Spinal cord (tissue), 9 donors: ENCODE measurements at regions not wholly inside any gene's neighbourhood (a gene's known extent, or its start where the extent isn't known, plus 50 kb on each side); places are given as distances from the start of the nearest gene placed in this dataset.

Experiments used
- DNase-seq, 6 donors: peaks; one replicate each; pipeline versions ENCODE4 v3.0.0 to v3.0.0-alpha.2; 2013 to 2015; ENCODE audit warnings: low spot score in 6 of 6, low read depth in 4 of 6
- H3K27ac ChIP-seq: one replicate; pipeline ENCODE4 v1.5.1; 2013; ENCODE audit warnings: low read depth, low read length, control low read depth
- H3K27me3 ChIP-seq: one replicate; pipeline ENCODE4 v1.6.1; 2013; ENCODE audit warnings: low read length; ENCODE audit not compliant: control insufficient read depth, insufficient read depth
- H3K36me3 ChIP-seq: one replicate; pipeline ENCODE4 v1.6.1; 2013; ENCODE audit warnings: low read length; ENCODE audit not compliant: control insufficient read depth, insufficient read depth
- H3K4me1 ChIP-seq: one replicate; pipeline ENCODE4 v1.6.1; 2013; ENCODE audit warnings: low read length; ENCODE audit not compliant: control insufficient read depth, insufficient read depth
- H3K4me3 ChIP-seq: one replicate; pipeline ENCODE4 v1.5.1; 2013; ENCODE audit warnings: low read depth, low read length, control low read depth
- H3K9me3 ChIP-seq: one replicate; pipeline ENCODE4 v1.6.1; 2013; ENCODE audit warnings: low read length; ENCODE audit not compliant: control insufficient read depth, insufficient read depth
- WGBS: methylation state at CpG from one replicate; pipeline ENCODE4 v1.1.5; 2013; ENCODE audit warnings: missing lambda C conversion rate; ENCODE audit not compliant: insufficient coverage; 5-methylcytosine and 5-hydroxymethylcytosine counted together
- donor health status: healthy.

- no CpG with 5 or more reads among the region's 2 CpGs for WGBS
- Histone ChIP-seq H3K27me3 (no peaks in the 10 kb centered on the region), H3K36me3 (no peaks in the 10 kb centered on the region), H3K27ac (no peak overlapping the region), H3K9me3 (no peaks in the 10 kb centered on the region), H3K4me3 (no peak overlapping the region), H3K4me1 (no peaks in the 10 kb centered on the region)
- no peak for DNase-seq
These were observed 702.2 kb downstream of the MECOM start for GRCh38 chr3:168961271-168961670.

GRCh38 chr3:168959731-168960130, 703.8 kb downstream of the MECOM start:
- H3K27me3 ChIP-seq: no peaks in the 10 kb centered on the region
- H3K9me3 ChIP-seq: no peaks in the 10 kb centered on the region
- WGBS: no CpG with 5 or more reads among the region's 3 CpGs

GRCh38 chr3:168958466-168958865, 705.0 kb downstream of the MECOM start:
- H3K4me1 ChIP-seq: no peaks in the 10 kb centered on the region
- no peaks in the 10 kb centered on the region for H3K9me3 ChIP-seq
- no peak for DNase-seq
- H3K27ac ChIP-seq: no peak overlapping the region
- H3K4me3 ChIP-seq: no peak overlapping the region
- WGBS: no CpG with 5 or more reads among the region's 3 CpGs
- H3K36me3 ChIP-seq: no peaks in the 10 kb centered on the region
- no peaks in the 10 kb centered on the region for H3K27me3 ChIP-seq

More at GRCh38 chr3:168959731-168960130, 703.8 kb downstream of the MECOM start:
- H3K4me3 ChIP-seq: no peak overlapping the region
- no peaks in the 10 kb centered on the region for H3K4me1 ChIP-seq
- no peaks in the 10 kb centered on the region for H3K36me3 ChIP-seq
- no peak overlapping the region for H3K27ac ChIP-seq
- DNase-seq: no peak

- Histone ChIP-seq H3K4me3 (no peak overlapping the region), H3K4me1 (no peaks in the 10 kb centered on the region), H3K27ac (no peak overlapping the region), H3K36me3 (no peaks in the 10 kb centered on the region), H3K27me3 (no peaks in the 10 kb centered on the region), H3K9me3 (no peaks in the 10 kb centered on the region)
- peak in 1 of 6 donors; percentile 3 for DNase-seq
- 69% methylated on average over 3 of the region's 8 CpGs for WGBS
These were observed 707.4 kb downstream of the MECOM start for GRCh38 chr3:168956076-168956475.

GRCh38 chr3:168952551-168952950, 711.0 kb downstream of the MECOM start:
- no CpG with 5 or more reads among the region's 4 CpGs for WGBS
- no peaks in the 10 kb centered on the region for H3K4me1 ChIP-seq
- peak in 2 of 6 donors; percentile 58 to 68 for DNase-seq
- H3K27me3 ChIP-seq: no peaks in the 10 kb centered on the region
- no peak overlapping the region for H3K4me3 ChIP-seq
- H3K9me3 ChIP-seq: no peaks in the 10 kb centered on the region
- no peak overlapping the region for H3K27ac ChIP-seq
- no peaks in the 10 kb centered on the region for H3K36me3 ChIP-seq

GRCh38 chr3:168951884-168952283, 711.6 kb downstream of the MECOM start:
- Histone ChIP-seq H3K27me3 (no peaks in the 10 kb centered on the region), H3K36me3 (no peaks in the 10 kb centered on the region), H3K4me1 (no peaks in the 10 kb centered on the region), H3K27ac (no peak overlapping the region), H3K4me3 (no peak overlapping the region), H3K9me3 (no peaks in the 10 kb centered on the region)
- WGBS: 79% methylated on average over 1 of the region's 3 CpGs
- DNase-seq: no peak

GRCh38 chr3:168951368-168951767, 712.1 kb downstream of the MECOM start:
- H3K9me3 ChIP-seq: no peaks in the 10 kb centered on the region
- no peaks in the 10 kb centered on the region for H3K4me1 ChIP-seq
- no peak overlapping the region for H3K4me3 ChIP-seq
- no peaks in the 10 kb centered on the region for H3K27me3 ChIP-seq
- DNase-seq: no peak
- H3K27ac ChIP-seq: no peak overlapping the region
- no peaks in the 10 kb centered on the region for H3K36me3 ChIP-seq
- WGBS: 100% methylated on average over 2 of the region's 4 CpGs

- peak in 1 of 6 donors; percentile 2 for DNase-seq
- Histone ChIP-seq H3K27me3 (no peaks in the 10 kb centered on the region), H3K9me3 (no peaks in the 10 kb centered on the region), H3K4me1 (no peaks in the 10 kb centered on the region), H3K36me3 (no peaks in the 10 kb centered on the region), H3K4me3 (no peak overlapping the region), H3K27ac (no peak overlapping the region)
- no CpG with 5 or more reads among the region's 1 CpG for WGBS
These were observed 712.9 kb downstream of the MECOM start for GRCh38 chr3:168950622-168951021.

- Histone ChIP-seq H3K36me3 (no peaks in the 10 kb centered on the region), H3K4me1 (no peaks in the 10 kb centered on the region), H3K27ac (no peak overlapping the region), H3K4me3 (no peak overlapping the region), H3K9me3 (no peaks in the 10 kb centered on the region), H3K27me3 (no peaks in the 10 kb centered on the region)
- DNase-seq: no peak
- WGBS: no CpG with 5 or more reads among the region's 1 CpG
These were observed 723.8 kb downstream of the MECOM start for GRCh38 chr3:168939651-168940238.

GRCh38 chr3:168933614-168934013, 729.9 kb downstream of the MECOM start:
- no peaks in the 10 kb centered on the region for H3K9me3 ChIP-seq
- 81% methylated on average over 3 of the region's 5 CpGs for WGBS
- H3K4me3 ChIP-seq: no peak overlapping the region
- no peaks in the 10 kb centered on the region for H3K36me3 ChIP-seq
- H3K27me3 ChIP-seq: no peaks in the 10 kb centered on the region
- H3K27ac ChIP-seq: no peak overlapping the region
- no peaks in the 10 kb centered on the region for H3K4me1 ChIP-seq
- DNase-seq: no peak
